GM23248 (cell line): ENCODE measurements at regions not wholly inside any gene's neighbourhood (a gene's known extent, or its start where the extent isn't known, plus 50 kb on each side); places are given as distances from the start of the nearest gene placed in this dataset.

ENCODE experiments used
- EZH2 ChIP-seq: fragments of 200-600 bp; sonication (generic); IDR thresholded peaks from 2 replicates; pipeline ENCODE4 v1.6.1; 2018; ENCODE audit warnings: antibody characterized with exemption, mild to moderate bottlenecking; ENCODE audit not compliant: insufficient read depth, poor library complexity, severe bottlenecking
- EZH2phosphoT487 ChIP-seq: fragments of 200-600 bp; sonication (generic); IDR thresholded peaks from 2 replicates; pipeline ENCODE4 v1.6.1; 2018; ENCODE audit warnings: antibody characterized with exemption, moderate library complexity, mild to moderate bottlenecking, low read depth; ENCODE audit not compliant: insufficient read depth

- TF ChIP-seq EZH2 (no peak), EZH2phosphoT487 (no peak)
Measured at GRCh38 chr2:32884346-32884745, 62.4 kb upstream of the LTBP1 start.
